Neural progenitor cell (in vitro differentiated cells): ENCODE measurements at regions not wholly inside any gene's neighbourhood (a gene's known extent, or its start where the extent isn't known, plus 50 kb on each side); places are given as distances from the start of the nearest gene placed in this dataset.

ENCODE experiments used
- CTCF ChIP-seq: fragments of 200-600 bp; sonication (generic); IDR thresholded peaks from 2 replicates; pipeline ENCODE4 v1.5.1; 2017; ENCODE audit warnings: antibody characterized with exemption, mild to moderate bottlenecking
- EZH2 ChIP-seq: fragments of 200-600 bp; sonication (generic); IDR thresholded peaks from 2 replicates; pipeline ENCODE4 v1.6.1; 2017; ENCODE audit warnings: antibody characterized with exemption, mild to moderate bottlenecking, moderate library complexity

GRCh38 chr3:147215660-147216059 lies 190.7 kb downstream of the ZIC4 start:
- TF ChIP-seq CTCF (no peak), EZH2 (no peak)
